GM19035 (cell line): ENCODE measurements at regions not wholly inside any gene's neighbourhood (a gene's known extent, or its start where the extent isn't known, plus 50 kb on each side); places are given as distances from the start of the nearest gene placed in this dataset.

Experiments
- ATAC-seq: cut with Tn5 transposase; IDR thresholded peaks from one replicate; pipeline ENCODE4 v1.9.1; 2021; ENCODE audit not compliant: unreplicated experiment

- ATAC-seq = no peak
Measured at GRCh38 chr3:177524742-177525141, 327.5 kb upstream of the TBL1XR1 start.

- no peak for ATAC-seq
Measured at GRCh38 chr3:177525414-177525813, 328.1 kb upstream of the TBL1XR1 start.

- no peak for ATAC-seq
Measured at GRCh38 chr3:177525987-177526712, 328.9 kb upstream of the TBL1XR1 start.

GRCh38 chr3:177527182-177527581, 329.9 kb upstream of the TBL1XR1 start:
- no peak for ATAC-seq

GRCh38 chr3:177528306-177529070, 331.2 kb upstream of the TBL1XR1 start:
- no peak for ATAC-seq

GRCh38 chr3:177529071-177529550, 331.8 kb upstream of the TBL1XR1 start:
- ATAC-seq = no peak

GRCh38 chr3:177529716-177530335, 332.5 kb upstream of the TBL1XR1 start:
- no peak for ATAC-seq

- no peak for ATAC-seq
Measured at GRCh38 chr3:177530908-177531307, 333.6 kb upstream of the TBL1XR1 start.

- no peak for ATAC-seq
Measured at GRCh38 chr3:177536873-177537272, 339.6 kb upstream of the TBL1XR1 start.

GRCh38 chr3:177537612-177538011, 340.3 kb upstream of the TBL1XR1 start:
- no peak for ATAC-seq

- ATAC-seq = no peak
Measured at GRCh38 chr3:177538048-177538749, 340.9 kb upstream of the TBL1XR1 start.

- peak; percentile 81 for ATAC-seq
Measured at GRCh38 chr3:177538750-177539730, 341.8 kb upstream of the TBL1XR1 start.

- ATAC-seq = no peak
Measured at GRCh38 chr3:177541541-177541940, 344.3 kb upstream of the TBL1XR1 start.

GRCh38 chr3:177545964-177546363, 348.7 kb upstream of the TBL1XR1 start:
- no peak for ATAC-seq

GRCh38 chr3:177547711-177548350, 350.5 kb upstream of the TBL1XR1 start:
- no peak for ATAC-seq

- ATAC-seq = no peak
Measured at GRCh38 chr3:177550667-177551066, 353.4 kb upstream of the TBL1XR1 start.

- ATAC-seq = no peak
Measured at GRCh38 chr3:177551431-177551836, 354.2 kb upstream of the TBL1XR1 start.

GRCh38 chr3:177552051-177552450, 354.8 kb upstream of the TBL1XR1 start:
- no peak for ATAC-seq

- no peak for ATAC-seq
Measured at GRCh38 chr3:177553012-177553411, 355.7 kb upstream of the TBL1XR1 start.

- ATAC-seq = no peak
Measured at GRCh38 chr3:177553579-177553978, 356.3 kb upstream of the TBL1XR1 start.
